ENCODE measurements at regions not wholly inside any gene's neighbourhood (a gene's known extent, or its start where the extent isn't known, plus 50 kb on each side); places are given as distances from the start of the nearest gene placed in this dataset.

- no peaks in the 10 kb centered on the region for H3K4me1 ChIP-seq (ENCODE audit: control insufficient read depth, extremely low read depth, insufficient read depth, low read length)
- no peak for TF ChIP-seq CTCF (conservative IDR thresholded peaks at IDR 0.05 in 1 of 2, IDR thresholded peaks at IDR 0.05 in 1 of 2; ENCODE audit: low read depth in 1 of 2, low read length in 2 of 2)
- no peak for TF ChIP-seq EZH2 (IDR thresholded peaks at IDR 0.05; ENCODE audit: low read length, missing control alignments)
- H4K20me1 ChIP-seq (ENCODE audit: control insufficient read depth, extremely low read depth, insufficient read depth, low read length): no peaks in the 10 kb centered on the region
- H2AFZ ChIP-seq (ENCODE audit: low read length): no peak overlapping the region
- H3K9ac ChIP-seq (ENCODE audit: insufficient read depth, low read length): no peak overlapping the region
- no peaks in the 10 kb centered on the region for H3K9me3 ChIP-seq (ENCODE audit: control insufficient read depth, insufficient read depth, low read depth, low read length)
- no peak overlapping the region for H3K4me3 ChIP-seq (replicated peaks in 1 of 4; ENCODE audit: control extremely low read depth in 1 of 4, insufficient read depth in 1 of 4, low read depth in 3 of 4, low read length in 4 of 4)
- no peak overlapping the region for H3K4me2 ChIP-seq (ENCODE audit: extremely low read depth, insufficient read depth, low read length)
- H3K27ac ChIP-seq (ENCODE audit: insufficient read depth, low read length): no peak overlapping the region
- no peaks in the 10 kb centered on the region for H3K27me3 ChIP-seq (ENCODE audit: control insufficient read depth, insufficient read depth, low read length)
- no peaks in the 10 kb centered on the region for H3K79me2 ChIP-seq (ENCODE audit: control insufficient read depth, insufficient read depth, low read length)
- H3K36me3 ChIP-seq (ENCODE audit: control insufficient read depth, insufficient read depth, low read length): no peaks in the 10 kb centered on the region
- DNase-seq (ENCODE audit: low read depth in 2 of 2): no peak
Measured at GRCh38 chr9:88321764-88322163, 66.5 kb upstream of the SPIN1 start.

GRCh38 chr9:88320748-88321415 lies 67.4 kb upstream of the SPIN1 start:
- H3K9ac ChIP-seq (ENCODE audit: insufficient read depth, low read length): no peak overlapping the region
- H3K79me2 ChIP-seq (ENCODE audit: control insufficient read depth, insufficient read depth, low read length): no peaks in the 10 kb centered on the region
- DNase-seq (ENCODE audit: low read depth in 2 of 2): no peak
- H3K27me3 ChIP-seq (ENCODE audit: control insufficient read depth, insufficient read depth, low read length): no peaks in the 10 kb centered on the region
- H3K36me3 ChIP-seq (ENCODE audit: control insufficient read depth, insufficient read depth, low read length): no peaks in the 10 kb centered on the region
- no peaks in the 10 kb centered on the region for H4K20me1 ChIP-seq (ENCODE audit: control insufficient read depth, extremely low read depth, insufficient read depth, low read length)
- H3K27ac ChIP-seq (ENCODE audit: insufficient read depth, low read length): no peak overlapping the region
- no peak overlapping the region for H3K4me2 ChIP-seq (ENCODE audit: extremely low read depth, insufficient read depth, low read length)
- no peaks in the 10 kb centered on the region for H3K9me3 ChIP-seq (ENCODE audit: control insufficient read depth, insufficient read depth, low read depth, low read length)
- no peaks in the 10 kb centered on the region for H3K4me1 ChIP-seq (ENCODE audit: control insufficient read depth, extremely low read depth, insufficient read depth, low read length)
- no peak overlapping the region for H2AFZ ChIP-seq (ENCODE audit: low read length)
- TF ChIP-seq CTCF (conservative IDR thresholded peaks at IDR 0.05 in 1 of 2, IDR thresholded peaks at IDR 0.05 in 1 of 2; ENCODE audit: low read depth in 1 of 2, low read length in 2 of 2) (no peak), EZH2 (IDR thresholded peaks at IDR 0.05; ENCODE audit: low read length, missing control alignments) (no peak)
- no peak overlapping the region for H3K4me3 ChIP-seq (replicated peaks in 1 of 4; ENCODE audit: control extremely low read depth in 1 of 4, insufficient read depth in 1 of 4, low read depth in 3 of 4, low read length in 4 of 4)

GRCh38 chr9:88319936-88320747 lies 68.1 kb upstream of the SPIN1 start:
- H3K27me3 ChIP-seq (ENCODE audit: control insufficient read depth, insufficient read depth, low read length): no peaks in the 10 kb centered on the region
- no peak overlapping the region for H3K4me2 ChIP-seq (ENCODE audit: extremely low read depth, insufficient read depth, low read length)
- no peaks in the 10 kb centered on the region for H3K9me3 ChIP-seq (ENCODE audit: control insufficient read depth, insufficient read depth, low read depth, low read length)
- H2AFZ ChIP-seq (ENCODE audit: low read length): no peak overlapping the region
- TF ChIP-seq EZH2 (IDR thresholded peaks at IDR 0.05; ENCODE audit: low read length, missing control alignments) (no peak), CTCF (conservative IDR thresholded peaks at IDR 0.05 in 1 of 2, IDR thresholded peaks at IDR 0.05 in 1 of 2; ENCODE audit: low read depth in 1 of 2, low read length in 2 of 2) (no peak)
- H3K9ac ChIP-seq (ENCODE audit: insufficient read depth, low read length): no peak overlapping the region
- peak; percentile 12 to 13 for DNase-seq (ENCODE audit: low read depth in 2 of 2)
- no peaks in the 10 kb centered on the region for H3K36me3 ChIP-seq (ENCODE audit: control insufficient read depth, insufficient read depth, low read length)
- no peak overlapping the region for H3K27ac ChIP-seq (ENCODE audit: insufficient read depth, low read length)
- no peaks in the 10 kb centered on the region for H3K4me1 ChIP-seq (ENCODE audit: control insufficient read depth, extremely low read depth, insufficient read depth, low read length)
- H3K4me3 ChIP-seq (replicated peaks in 1 of 4; ENCODE audit: control extremely low read depth in 1 of 4, insufficient read depth in 1 of 4, low read depth in 3 of 4, low read length in 4 of 4): no peak overlapping the region
- no peaks in the 10 kb centered on the region for H4K20me1 ChIP-seq (ENCODE audit: control insufficient read depth, extremely low read depth, insufficient read depth, low read length)
- no peaks in the 10 kb centered on the region for H3K79me2 ChIP-seq (ENCODE audit: control insufficient read depth, insufficient read depth, low read length)

Measured in fibroblast of lung (primary cell).